Stimulated activated naive CD8-positive, alpha-beta T cell treated with anti-CD3 and anti-CD28 coated beads, Interleukin-15, Interleukin-2, amounts not matched to agents 100 ng/mL and 50 ng/mL, for 24 hours (primary cell): ENCODE measurements at regions not wholly inside any gene's neighbourhood (a gene's known extent, or its start where the extent isn't known, plus 50 kb on each side); places are given as distances from the start of the nearest gene placed in this dataset.
"Not testable (repeated sequence)": the region's sequence is repeated elsewhere in the genome, so short reads cannot be mapped to it uniquely, and the experiment has no call there.

Source experiments
- H3K27ac Mint-ChIP-seq: one replicate; pipeline ENCODE4 v1.8.0; 2021; ENCODE audit warnings: mild to moderate bottlenecking, mixed read lengths
- H3K27me3 Mint-ChIP-seq: one replicate; pipeline ENCODE4 v1.8.0; 2021; ENCODE audit warnings: mixed read lengths
- H3K36me3 Mint-ChIP-seq: one replicate; pipeline ENCODE4 v1.8.0; 2021; ENCODE audit warnings: low read depth, mixed read lengths
- H3K4me1 Mint-ChIP-seq: one replicate; pipeline ENCODE4 v1.8.0; 2021; ENCODE audit warnings: low read depth, mixed read lengths
- H3K4me3 Mint-ChIP-seq: one replicate; pipeline ENCODE4 v1.8.0; 2021; ENCODE audit warnings: mild to moderate bottlenecking, mixed read lengths
- H3K9me3 Mint-ChIP-seq: one replicate; pipeline ENCODE4 v1.8.0; 2021; ENCODE audit warnings: mixed read lengths

- not testable (repeated sequence) for H3K27me3 Mint-ChIP-seq, H3K36me3 Mint-ChIP-seq, H3K4me1 Mint-ChIP-seq, H3K9me3 Mint-ChIP-seq
- Mint-ChIP-seq H3K27ac (peak overlapping the region; percentile 98), H3K4me3 (peak overlapping the region; percentile 91)
Measured at GRCh38 chr10:38402442-38403346, 308.6 kb downstream of the ZNF37A start.

- Mint-ChIP-seq H3K27ac (peak overlapping the region; percentile 96), H3K4me3 (peak overlapping the region; percentile 89)
- H3K9me3 Mint-ChIP-seq, H3K27me3 Mint-ChIP-seq, H3K4me1 Mint-ChIP-seq, H3K36me3 Mint-ChIP-seq: not testable (repeated sequence)
Measured at GRCh38 chr10:38403347-38404117, 309.4 kb downstream of the ZNF37A start.

GRCh38 chr10:38423634-38424033 lies 329.5 kb downstream of the ZNF37A start:
- not testable (repeated sequence) for H3K4me3 Mint-ChIP-seq, H3K27ac Mint-ChIP-seq, H3K9me3 Mint-ChIP-seq, H3K4me1 Mint-ChIP-seq, H3K27me3 Mint-ChIP-seq
- peaks cover 17% of the 10 kb centered on the region for H3K36me3 Mint-ChIP-seq

- H3K36me3 Mint-ChIP-seq = peaks cover 27% of the 10 kb centered on the region
- not testable (repeated sequence) for H3K4me1 Mint-ChIP-seq, H3K27me3 Mint-ChIP-seq, H3K4me3 Mint-ChIP-seq, H3K27ac Mint-ChIP-seq, H3K9me3 Mint-ChIP-seq
Measured at GRCh38 chr10:38430242-38430641, 336.1 kb downstream of the ZNF37A start.

- H3K27me3 Mint-ChIP-seq, H3K4me1 Mint-ChIP-seq, H3K4me3 Mint-ChIP-seq, H3K9me3 Mint-ChIP-seq, H3K27ac Mint-ChIP-seq: not testable (repeated sequence)
- H3K36me3 Mint-ChIP-seq = peaks cover 18% of the 10 kb centered on the region
Measured at GRCh38 chr10:38437359-38437758, 343.2 kb downstream of the ZNF37A start.

- H3K27me3 Mint-ChIP-seq, H3K4me1 Mint-ChIP-seq, H3K27ac Mint-ChIP-seq, H3K9me3 Mint-ChIP-seq, H3K4me3 Mint-ChIP-seq: not testable (repeated sequence)
- peaks cover 10% of the 10 kb centered on the region for H3K36me3 Mint-ChIP-seq
Measured at GRCh38 chr10:38448614-38449355, 354.6 kb downstream of the ZNF37A start.

GRCh38 chr10:38449618-38450017 lies 355.5 kb downstream of the ZNF37A start:
- H3K27me3 Mint-ChIP-seq, H3K4me1 Mint-ChIP-seq, H3K27ac Mint-ChIP-seq, H3K4me3 Mint-ChIP-seq, H3K9me3 Mint-ChIP-seq: not testable (repeated sequence)
- H3K36me3 Mint-ChIP-seq = peaks cover 10% of the 10 kb centered on the region

GRCh38 chr10:38450372-38451057 lies 356.4 kb downstream of the ZNF37A start:
- H3K27me3 Mint-ChIP-seq, H3K27ac Mint-ChIP-seq, H3K9me3 Mint-ChIP-seq, H3K4me3 Mint-ChIP-seq, H3K4me1 Mint-ChIP-seq: not testable (repeated sequence)
- H3K36me3 Mint-ChIP-seq = peaks cover 10% of the 10 kb centered on the region

- not testable (repeated sequence) for H3K27me3 Mint-ChIP-seq, H3K4me1 Mint-ChIP-seq, H3K9me3 Mint-ChIP-seq, H3K4me3 Mint-ChIP-seq, H3K27ac Mint-ChIP-seq
- peaks cover 10% of the 10 kb centered on the region for H3K36me3 Mint-ChIP-seq
Measured at GRCh38 chr10:38451306-38451967, 357.3 kb downstream of the ZNF37A start.
